GM19452 (cell line): ENCODE measurements at regions not wholly inside any gene's neighbourhood (a gene's known extent, or its start where the extent isn't known, plus 50 kb on each side); places are given as distances from the start of the nearest gene placed in this dataset.

Experiments used
- ATAC-seq: cut with Tn5 transposase; IDR thresholded peaks from one replicate; pipeline ENCODE4 v1.9.1; 2021; ENCODE audit not compliant: unreplicated experiment

- ATAC-seq, result no peak
Measured at GRCh38 chr6:140130074-140130473, 755.6 kb upstream of the CITED2 start.

GRCh38 chr6:140124498-140124897 is 750.0 kb upstream of the CITED2 start:
- no peak for ATAC-seq

DNA sequence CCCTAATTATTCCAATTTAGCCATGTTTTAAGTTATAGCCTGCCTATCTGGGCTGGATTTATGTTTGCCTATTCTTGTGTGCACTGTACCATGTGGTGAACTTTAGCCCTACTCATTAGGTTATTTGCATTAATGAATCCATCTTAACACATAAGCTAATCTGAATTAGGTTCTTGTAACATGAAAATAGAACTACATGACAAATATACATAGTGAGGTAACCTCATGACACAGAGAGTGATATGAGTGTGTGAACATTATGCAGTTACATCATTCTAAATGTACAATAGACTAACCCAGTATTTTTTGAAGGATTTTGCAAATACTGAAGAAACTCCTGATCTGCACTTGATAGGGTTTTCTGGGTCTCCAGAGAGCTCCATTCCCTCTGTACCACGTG is 733.7 kb upstream of the CITED2 start:
- ATAC-seq, result no peak

DNA sequence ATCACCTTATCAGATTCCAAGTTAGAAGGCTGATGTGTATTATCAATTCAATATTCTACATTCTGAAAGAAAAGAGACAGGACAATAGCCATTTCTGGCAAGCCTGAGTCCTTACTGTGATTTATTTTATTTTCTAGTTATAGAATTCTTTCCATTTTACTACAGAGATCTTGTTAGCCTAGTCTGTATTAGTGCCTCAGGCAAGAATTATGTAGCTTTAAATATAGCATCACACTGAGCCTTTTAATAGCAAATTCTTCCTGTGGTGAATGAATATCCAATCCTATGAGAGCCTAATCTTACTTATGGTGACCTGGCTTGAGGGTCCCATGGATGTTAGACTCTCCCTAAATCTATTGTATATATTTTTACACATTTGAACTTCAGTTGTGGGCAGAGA is 732.8 kb upstream of the CITED2 start:
- ATAC-seq, result no peak

DNA sequence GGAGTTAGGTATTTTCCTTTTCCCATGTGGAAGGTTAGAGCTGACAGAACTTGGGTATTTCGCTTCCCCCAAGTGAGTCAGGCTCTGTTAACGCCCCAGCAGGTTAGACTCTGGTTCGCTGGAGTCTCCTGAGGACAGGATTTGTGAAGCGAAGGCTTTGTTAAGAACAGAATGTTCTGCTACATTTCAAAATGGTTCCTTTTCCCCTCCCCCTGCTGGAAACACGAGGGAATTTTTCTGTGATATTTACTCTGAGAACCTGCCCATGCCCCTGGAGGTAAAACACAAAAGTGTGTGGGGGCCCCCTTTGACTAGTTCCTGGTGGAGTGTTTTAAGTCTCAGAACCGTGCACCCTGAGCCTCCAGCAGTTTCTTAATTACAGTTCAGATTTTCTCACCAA is 731.4 kb upstream of the CITED2 start:
- no peak for ATAC-seq

DNA sequence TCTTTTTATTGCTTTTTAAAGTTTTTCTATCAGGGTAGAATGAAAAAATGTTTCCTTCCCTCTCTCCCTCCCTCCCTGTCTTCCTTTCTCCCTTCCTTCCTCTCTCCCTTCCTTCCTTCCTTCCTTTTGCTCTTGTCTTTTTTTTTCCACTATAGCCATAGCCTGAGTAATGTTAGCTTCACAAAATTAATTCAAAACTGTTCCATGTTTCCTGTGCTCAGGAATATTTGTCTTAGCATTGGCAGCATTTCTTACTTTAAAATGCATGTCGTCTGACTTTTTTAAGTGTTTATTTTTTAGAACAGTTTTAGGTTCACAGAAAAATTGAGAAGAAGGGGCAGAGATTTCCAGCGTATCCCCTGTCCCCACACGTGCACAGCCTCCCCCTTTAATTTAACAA is 730.8 kb upstream of the CITED2 start:
- no peak for ATAC-seq

- no peak for ATAC-seq
Measured at GRCh38 chr6:140101818-140102217, 727.4 kb upstream of the CITED2 start.

- ATAC-seq, result no peak
Measured at GRCh38 chr6:140101367-140101766, 726.9 kb upstream of the CITED2 start.

DNA sequence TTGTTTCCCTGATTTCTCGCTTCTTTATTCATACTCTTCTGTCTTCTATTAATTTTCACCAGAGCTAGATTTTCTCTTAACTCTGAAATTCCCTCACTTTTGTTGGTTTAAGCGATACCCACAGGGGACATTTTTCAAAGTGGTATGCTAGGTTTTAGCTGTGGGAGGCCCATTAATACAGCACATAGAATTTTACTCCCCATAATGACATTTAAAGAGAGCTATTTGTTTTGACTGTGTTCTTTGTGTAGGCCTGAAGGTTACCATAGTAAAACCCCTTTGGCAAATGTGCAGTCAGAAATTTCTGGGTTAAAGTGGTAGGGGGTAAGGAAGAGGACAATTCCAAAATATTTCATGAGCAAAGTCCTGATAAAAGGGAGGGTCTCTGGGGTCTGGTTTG is 721.1 kb upstream of the CITED2 start:
- no peak for ATAC-seq

GRCh38 chr6:140091895-140092294 is 717.4 kb upstream of the CITED2 start:
- ATAC-seq, result no peak

GRCh38 chr6:140090871-140091270 is 716.4 kb upstream of the CITED2 start:
- ATAC-seq, result no peak

GRCh38 chr6:140083375-140083774 is 708.9 kb upstream of the CITED2 start:
- no peak for ATAC-seq

DNA sequence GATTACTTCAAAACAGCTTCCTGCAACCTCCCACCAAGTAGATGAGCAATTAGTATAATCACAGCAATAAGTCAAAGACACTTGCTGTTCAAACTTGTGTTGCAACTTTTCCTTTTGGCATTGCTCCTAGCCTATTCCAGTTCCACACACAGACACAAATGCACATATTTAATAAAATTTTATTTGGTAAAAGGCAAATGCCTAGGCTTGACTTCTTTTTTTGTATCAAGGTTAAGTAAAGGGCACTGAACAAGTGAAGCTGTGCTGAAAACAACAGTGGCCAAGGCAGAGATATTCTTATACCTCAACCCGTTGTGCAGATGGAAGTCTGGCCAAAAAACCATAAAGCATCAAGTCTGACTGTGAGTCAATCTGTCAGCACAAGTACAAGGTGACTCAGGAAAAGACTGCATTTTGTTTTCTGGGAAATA is 708.4 kb upstream of the CITED2 start:
- no peak for ATAC-seq

- ATAC-seq, result no peak
Measured at GRCh38 chr6:140079328-140079727, 704.9 kb upstream of the CITED2 start.

- ATAC-seq, result no peak
Measured at GRCh38 chr6:140078561-140079125, 704.2 kb upstream of the CITED2 start.

DNA sequence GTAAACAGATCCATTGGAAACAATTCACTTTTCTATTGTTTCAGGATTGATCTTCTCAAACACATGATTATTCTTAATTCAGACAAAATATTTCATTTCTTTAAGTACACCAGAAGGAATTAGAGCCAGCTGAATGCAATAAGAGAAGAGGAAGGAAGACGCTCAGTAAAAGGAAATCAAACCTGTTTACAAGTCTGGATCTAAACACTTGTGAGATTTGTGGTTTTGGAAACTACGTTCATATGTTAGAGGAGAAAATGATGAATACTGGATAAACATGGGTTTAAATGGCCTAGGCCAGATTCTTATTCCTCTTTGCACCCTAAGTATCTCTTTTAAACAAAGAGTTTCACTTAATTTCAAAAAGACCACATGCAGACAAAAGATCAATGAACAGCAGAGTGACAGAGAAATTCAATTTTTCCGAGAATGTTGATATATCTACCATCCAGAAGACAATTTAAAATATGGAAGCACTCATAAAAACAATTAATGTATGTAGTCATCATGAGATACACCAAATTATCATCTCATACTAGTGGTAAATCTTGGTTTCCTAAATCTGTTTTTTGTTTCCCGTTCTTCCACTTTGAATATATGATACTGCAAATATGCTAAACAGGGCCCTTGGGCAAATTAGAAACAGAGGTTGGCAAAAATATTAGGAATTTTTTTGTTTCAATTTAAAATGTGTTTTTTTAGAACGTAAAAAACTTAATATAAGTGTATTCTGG is 703.5 kb upstream of the CITED2 start:
- no peak for ATAC-seq

GRCh38 chr6:140076105-140076504 is 701.7 kb upstream of the CITED2 start:
- no peak for ATAC-seq

DNA sequence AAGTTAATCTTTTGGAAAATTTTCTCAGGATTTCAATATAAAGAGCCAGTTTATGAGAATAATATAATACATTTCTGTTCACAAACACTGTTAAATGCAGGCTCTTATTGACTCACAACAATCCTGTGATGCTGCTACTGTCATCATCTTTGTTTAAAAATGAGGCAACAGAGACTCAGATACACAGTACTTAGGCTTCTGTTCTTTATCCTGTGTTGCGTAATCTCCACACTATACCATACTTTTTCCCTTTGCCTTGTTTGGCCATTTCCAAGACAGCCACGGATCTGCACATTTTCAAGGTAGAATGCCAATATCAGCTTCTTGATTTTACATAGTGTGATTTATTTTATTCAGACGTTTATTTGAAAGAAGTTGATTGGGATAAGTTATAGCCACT is 699.0 kb upstream of the CITED2 start:
- no peak for ATAC-seq

DNA sequence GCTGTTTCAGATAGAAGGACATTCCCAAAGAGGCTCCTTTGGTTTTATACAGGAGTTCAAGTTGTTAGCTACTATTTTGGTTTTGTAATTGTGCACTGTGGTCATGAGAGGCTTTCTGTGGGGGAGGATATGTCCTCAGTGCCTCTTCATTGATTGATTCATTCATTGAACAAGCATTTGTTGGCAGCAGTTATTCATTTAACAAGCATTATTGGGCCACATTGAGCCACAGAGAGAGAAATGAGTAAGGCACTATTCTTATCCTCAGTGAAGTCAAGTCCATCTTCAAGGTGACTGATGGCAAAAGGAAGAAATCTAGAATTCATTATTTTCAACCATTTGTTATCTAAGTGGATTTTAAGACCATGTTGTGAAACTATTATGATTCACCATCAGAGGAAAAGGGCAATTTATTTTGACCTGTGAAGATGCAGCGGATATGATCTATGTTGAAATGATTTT is 697.2 kb upstream of the CITED2 start:
- ATAC-seq, result no peak

DNA sequence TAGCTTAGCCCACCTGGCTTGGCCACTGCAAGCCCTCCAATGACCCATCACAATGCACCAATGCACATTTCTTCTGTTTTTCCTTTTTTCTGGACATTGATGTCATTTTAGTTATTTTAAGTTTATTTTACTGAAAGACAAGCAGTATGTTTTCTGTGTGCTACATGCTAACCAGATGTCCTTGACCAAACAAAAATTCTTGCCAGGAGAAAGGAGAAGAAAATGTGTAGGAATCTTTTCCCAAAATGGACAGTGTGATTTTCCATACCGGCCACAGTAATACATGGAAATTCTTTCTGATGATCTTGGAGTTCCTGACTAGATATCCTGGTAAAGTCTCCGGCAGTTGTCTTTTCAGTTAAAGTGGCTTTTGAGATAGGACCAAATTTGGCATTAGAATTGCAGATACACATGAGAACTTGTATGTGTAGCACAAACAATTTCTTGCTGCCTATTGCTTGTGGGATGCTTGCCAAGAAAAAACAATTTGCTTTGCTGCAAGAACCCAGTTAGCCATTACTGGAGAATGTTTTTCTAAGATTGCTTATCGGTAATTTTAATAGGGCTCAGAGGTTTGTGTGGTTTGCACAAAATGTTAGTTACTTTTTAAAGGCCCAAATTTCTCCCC is 696.5 kb upstream of the CITED2 start:
- ATAC-seq, result no peak

- no peak for ATAC-seq
Measured at GRCh38 chr6:140069576-140069975, 695.1 kb upstream of the CITED2 start.

- ATAC-seq, result no peak
Measured at GRCh38 chr6:140068801-140069200, 694.4 kb upstream of the CITED2 start.
